ENCODE measurements at regions not wholly inside any gene's neighbourhood (a gene's known extent, or its start where the extent isn't known, plus 50 kb on each side); places are given as distances from the start of the nearest gene placed in this dataset.

GRCh38 chr14:51473808-51474565 is 177.7 kb upstream of the FRMD6 start:
- DNase-seq (ENCODE audit: low spot score): no peak

GRCh38 chr14:51474854-51475253 is 176.9 kb upstream of the FRMD6 start:
- DNase-seq (ENCODE audit: low spot score): no peak

GRCh38 chr14:51478175-51478621 is 173.5 kb upstream of the FRMD6 start:
- DNase-seq (ENCODE audit: low spot score): no peak

GRCh38 chr14:51479584-51480325 is 172.0 kb upstream of the FRMD6 start:
- no peak for DNase-seq (ENCODE audit: low spot score)

GRCh38 chr14:51481643-51482042 is 170.1 kb upstream of the FRMD6 start:
- DNase-seq (ENCODE audit: low spot score): no peak

- no peak for DNase-seq (ENCODE audit: low spot score)
Observed at GRCh38 chr14:51482102-51482501, 169.6 kb upstream of the FRMD6 start.

GRCh38 chr14:51484485-51484884 is 167.2 kb upstream of the FRMD6 start:
- no peak for DNase-seq (ENCODE audit: low spot score)

GRCh38 chr14:51485733-51486132 is 166.0 kb upstream of the FRMD6 start:
- DNase-seq (ENCODE audit: low spot score): no peak

- DNase-seq (ENCODE audit: low spot score): no peak
Observed at GRCh38 chr14:51487848-51488247, 163.9 kb upstream of the FRMD6 start.

GRCh38 chr14:51488569-51489220 is 163.0 kb upstream of the FRMD6 start:
- no peak for DNase-seq (ENCODE audit: low spot score)

- peak; percentile 35 for DNase-seq (ENCODE audit: low spot score)
Observed at GRCh38 chr14:51490205-51490604, 161.5 kb upstream of the FRMD6 start.

GRCh38 chr14:51491036-51491545 is 160.6 kb upstream of the FRMD6 start:
- DNase-seq (ENCODE audit: low spot score): no peak

- DNase-seq (ENCODE audit: low spot score): no peak
Observed at GRCh38 chr14:51491776-51492175, 159.9 kb upstream of the FRMD6 start.

- no peak for DNase-seq (ENCODE audit: low spot score)
Observed at GRCh38 chr14:51495319-51495718, 156.4 kb upstream of the FRMD6 start.

GRCh38 chr14:51498411-51499227 is 153.1 kb upstream of the FRMD6 start:
- DNase-seq (ENCODE audit: low spot score): no peak

- DNase-seq (ENCODE audit: low spot score): no peak
Observed at GRCh38 chr14:51500776-51501175, 150.9 kb upstream of the FRMD6 start.

GRCh38 chr14:51501746-51502145 is 150.0 kb upstream of the FRMD6 start:
- no peak for DNase-seq (ENCODE audit: low spot score)

- no peak for DNase-seq (ENCODE audit: low spot score)
Observed at GRCh38 chr14:51504669-51505068, 147.0 kb upstream of the FRMD6 start.

- DNase-seq (ENCODE audit: low spot score): no peak
Observed at GRCh38 chr14:51507511-51507905, 144.2 kb upstream of the FRMD6 start.

GRCh38 chr14:51507906-51508511 is 143.7 kb upstream of the FRMD6 start:
- peak; percentile 29 for DNase-seq (ENCODE audit: low spot score)

- no peak for DNase-seq (ENCODE audit: low spot score)
Observed at GRCh38 chr14:51511265-51511664, 140.4 kb upstream of the FRMD6 start.

Measured in AG08396 (cell line).